ENCODE measurements at regions not wholly inside any gene's neighbourhood (a gene's known extent, or its start where the extent isn't known, plus 50 kb on each side); places are given as distances from the start of the nearest gene placed in this dataset.

DNA sequence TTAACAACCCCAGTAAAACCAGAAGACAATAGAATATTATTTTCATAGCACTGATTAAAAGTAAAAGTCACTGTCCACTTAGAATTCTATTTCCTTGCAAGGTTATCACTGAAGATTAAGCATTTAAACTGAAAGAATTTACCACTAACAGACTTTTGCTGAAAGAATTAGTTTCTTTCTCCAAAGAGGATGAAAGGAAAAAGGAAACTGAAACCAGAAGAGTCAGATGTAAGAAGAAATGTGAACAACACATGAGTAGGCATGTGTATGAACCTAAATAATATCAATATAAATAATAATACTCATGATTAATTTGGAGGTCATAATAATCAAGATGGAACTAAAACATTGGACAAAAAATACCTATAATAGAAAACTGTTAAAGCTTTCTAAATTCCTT lies 82.4 kb upstream of the KLHL29 start:
- no peak overlapping the region for H3K4me3 Mint-ChIP-seq
- H3K27ac Mint-ChIP-seq (ENCODE audit: unreplicated experiment), result no peak overlapping the region
- DNase-seq (ENCODE audit: low read depth, low spot score), result no peak
- H3K36me3 Mint-ChIP-seq (ENCODE audit: low read depth), result no peaks in the 10 kb centered on the region
- H3K9me3 Mint-ChIP-seq, result peaks cover 2% of the 10 kb centered on the region
- no peaks in the 10 kb centered on the region for H3K27me3 Mint-ChIP-seq (ENCODE audit: low read depth)
- no peak for TF ChIP-seq CTCF (conservative IDR thresholded peaks at IDR 0.05)
- H3K4me1 Mint-ChIP-seq, result peaks cover under 1% of the 10 kb centered on the region

GRCh38 chr2:23306401-23306800 lies 78.6 kb upstream of the KLHL29 start:
- TF ChIP-seq CTCF (conservative IDR thresholded peaks at IDR 0.05), result no peak
- Mint-ChIP-seq H3K4me3 (no peak overlapping the region), H3K36me3 (ENCODE audit: low read depth) (no peaks in the 10 kb centered on the region), H3K27me3 (ENCODE audit: low read depth) (no peaks in the 10 kb centered on the region), H3K4me1 (no peaks in the 10 kb centered on the region), H3K27ac (ENCODE audit: unreplicated experiment) (no peak overlapping the region), H3K9me3 (peaks cover 2% of the 10 kb centered on the region)
- no peak for DNase-seq (ENCODE audit: low read depth, low spot score)

DNA sequence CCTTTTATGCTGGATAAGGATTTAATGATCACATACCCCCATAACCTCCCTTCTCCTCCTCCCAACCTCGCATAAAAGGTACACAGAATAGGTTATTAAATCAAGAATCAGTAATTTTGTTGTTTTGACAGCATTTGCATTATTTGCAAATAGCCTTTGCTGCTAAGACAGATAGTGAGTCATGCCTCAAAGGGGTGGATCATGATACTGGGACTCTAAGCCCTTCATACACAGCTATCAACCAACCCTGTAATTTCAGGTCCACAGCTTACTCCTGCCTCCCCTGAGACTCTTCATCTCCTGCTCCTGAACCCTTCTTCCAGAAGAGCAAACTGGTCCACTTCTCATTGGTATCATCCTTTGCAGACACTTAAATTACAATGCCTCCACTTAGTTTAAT lies 73.8 kb upstream of the KLHL29 start:
- Mint-ChIP-seq H3K27ac (ENCODE audit: unreplicated experiment) (no peak overlapping the region), H3K27me3 (ENCODE audit: low read depth) (no peaks in the 10 kb centered on the region), H3K9me3 (no peaks in the 10 kb centered on the region), H3K4me3 (no peak overlapping the region), H3K36me3 (ENCODE audit: low read depth) (no peaks in the 10 kb centered on the region), H3K4me1 (no peaks in the 10 kb centered on the region)
- TF ChIP-seq CTCF (conservative IDR thresholded peaks at IDR 0.05), result no peak
- no peak for DNase-seq (ENCODE audit: low read depth, low spot score)

DNA sequence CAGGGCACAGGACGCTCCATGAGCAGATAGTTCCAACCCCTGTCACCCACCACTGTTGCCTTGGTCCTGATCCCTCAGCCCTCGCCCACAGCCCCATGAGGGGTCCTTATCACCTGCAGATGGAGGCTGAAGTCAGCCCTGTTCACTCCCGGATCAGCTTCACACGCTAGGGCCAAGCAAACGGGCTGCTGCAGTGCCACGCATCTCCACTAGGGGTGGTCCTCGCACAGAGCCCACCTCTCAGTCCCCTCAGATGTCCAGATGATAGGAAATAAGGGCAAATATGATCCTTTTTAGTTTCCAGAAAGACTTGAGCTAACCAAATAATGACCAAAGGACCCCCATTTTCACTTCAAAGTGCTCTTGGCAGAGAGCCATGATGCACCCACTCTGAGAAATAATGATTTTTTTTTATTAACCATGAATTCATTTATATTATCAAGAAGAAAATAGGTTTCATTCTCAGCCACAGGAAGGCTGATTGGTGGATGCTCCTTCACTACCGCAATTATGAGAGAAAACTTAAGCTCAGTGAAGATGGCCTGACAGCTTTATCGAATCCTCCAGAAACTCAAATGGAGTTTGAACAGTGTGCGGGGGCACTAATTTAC lies 71.9 kb upstream of the KLHL29 start:
- DNase-seq (ENCODE audit: low read depth, low spot score), result peak; percentile 73
- peak; percentile 69 for TF ChIP-seq CTCF (conservative IDR thresholded peaks at IDR 0.05)
- H3K27ac Mint-ChIP-seq (ENCODE audit: unreplicated experiment), result no peak overlapping the region
- no peak overlapping the region for H3K4me3 Mint-ChIP-seq
- H3K36me3 Mint-ChIP-seq (ENCODE audit: low read depth), result no peaks in the 10 kb centered on the region
- no peaks in the 10 kb centered on the region for H3K9me3 Mint-ChIP-seq
- no peaks in the 10 kb centered on the region for H3K27me3 Mint-ChIP-seq (ENCODE audit: low read depth)
- no peaks in the 10 kb centered on the region for H3K4me1 Mint-ChIP-seq

DNA sequence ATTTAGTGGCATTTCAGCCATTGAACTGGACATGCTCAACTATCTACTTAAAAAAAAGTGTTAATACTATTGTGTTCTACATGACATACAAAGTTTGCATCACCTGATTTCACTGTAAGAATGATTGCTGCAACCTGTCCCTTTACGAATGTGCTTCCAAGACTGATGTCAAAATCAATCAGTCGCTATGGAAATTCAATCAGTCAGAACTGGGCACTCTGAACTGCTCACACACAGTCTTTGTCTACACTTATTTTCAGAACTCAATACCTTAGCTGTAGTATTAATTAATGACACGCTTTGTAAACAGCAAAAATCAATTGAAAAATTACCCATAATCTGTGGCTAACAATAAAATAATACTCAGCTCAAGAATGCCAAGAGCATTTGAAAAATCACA lies 70.3 kb upstream of the KLHL29 start:
- no peak for TF ChIP-seq CTCF (conservative IDR thresholded peaks at IDR 0.05)
- Mint-ChIP-seq H3K27ac (ENCODE audit: unreplicated experiment) (no peak overlapping the region), H3K27me3 (ENCODE audit: low read depth) (no peaks in the 10 kb centered on the region), H3K4me3 (no peak overlapping the region), H3K9me3 (no peaks in the 10 kb centered on the region), H3K36me3 (ENCODE audit: low read depth) (no peaks in the 10 kb centered on the region), H3K4me1 (no peaks in the 10 kb centered on the region)
- DNase-seq (ENCODE audit: low read depth, low spot score), result no peak

All from neural crest cell (in vitro differentiated cells).